Esophagus (tissue), 2 donors: ENCODE measurements at regions not wholly inside any gene's neighbourhood (a gene's known extent, or its start where the extent isn't known, plus 50 kb on each side); places are given as distances from the start of the nearest gene placed in this dataset.

ENCODE experiments used
- H3K27ac ChIP-seq, 2 donors: one replicate each; pipeline ENCODE4 v1.5.1; 2013; ENCODE audit warnings: low read depth in 2 of 2, mild to moderate bottlenecking in 2 of 2, inconsistent platforms in 1 of 2, low read length in 1 of 2, moderate library complexity in 1 of 2
- H3K27me3 ChIP-seq, 2 donors: one replicate each; pipeline ENCODE4 v1.6.1; 2013; ENCODE audit warnings: low read length in 2 of 2, control low read depth in 1 of 2, mild to moderate bottlenecking in 1 of 2; ENCODE audit not compliant: insufficient read depth in 2 of 2, control insufficient read depth in 1 of 2
- H3K36me3 ChIP-seq, 2 donors: one replicate each; pipeline ENCODE4 v1.6.1; 2013; ENCODE audit warnings: low read length in 1 of 2; ENCODE audit not compliant: control insufficient read depth in 2 of 2, insufficient read depth in 2 of 2
- H3K4me1 ChIP-seq, 2 donors: one replicate each; pipeline ENCODE4 v1.6.1; 2013; ENCODE audit warnings: low read length in 1 of 2; ENCODE audit not compliant: control insufficient read depth in 2 of 2, insufficient read depth in 2 of 2
- H3K4me3 ChIP-seq, 2 donors: one replicate each; pipeline ENCODE4 v1.5.1; 2013; ENCODE audit warnings: low read length in 2 of 2, mild to moderate bottlenecking in 2 of 2, low read depth in 1 of 2, moderate library complexity in 1 of 2
- H3K9me3 ChIP-seq, 2 donors: one replicate each; pipeline ENCODE4 v1.6.1; 2013; ENCODE audit warnings: mild to moderate bottlenecking in 2 of 2, low read depth in 1 of 2, low read length in 1 of 2, moderate library complexity in 1 of 2; ENCODE audit not compliant: control insufficient read depth in 2 of 2, insufficient read depth in 1 of 2
- WGBS, 2 donors: extraction: QIAGEN DNeasy Blood & Tissue Kit; methylation state at CpG; one replicate each; pipeline ENCODE4 v1.1.7; 2013; 5-methylcytosine and 5-hydroxymethylcytosine counted together
- donor health status: healthy with polysubstance abuse.
- donor health status: Bipolar disorder and iron deficiency.

- Histone ChIP-seq H3K27ac (no peak overlapping the region), H3K4me3 (no peak overlapping the region), H3K36me3 (no peaks in the 10 kb centered on the region), H3K4me1 (peaks cover 0 to 4% of the 10 kb centered on the region in 2 donors), H3K9me3 (no peaks in the 10 kb centered on the region), H3K27me3 (no peaks in the 10 kb centered on the region)
- 80 to 90% methylated on average over 5 of the region's 5 CpGs for WGBS, 2 donors
Measured at GRCh38 chr22:44403166-44403565, 90.4 kb upstream of the SHISAL1 start.

GRCh38 chr22:44402196-44403111 lies 89.7 kb upstream of the SHISAL1 start:
- WGBS, 2 donors = 92 to 94% methylated on average over 10 of the region's 10 CpGs
- no peaks in the 10 kb centered on the region for H3K27me3 ChIP-seq
- no peaks in the 10 kb centered on the region for H3K9me3 ChIP-seq
- H3K4me1 ChIP-seq = peaks cover 0 to 4% of the 10 kb centered on the region in 2 donors
- no peaks in the 10 kb centered on the region for H3K36me3 ChIP-seq
- no peak overlapping the region for H3K27ac ChIP-seq
- no peak overlapping the region for H3K4me3 ChIP-seq

- 69 to 86% methylated on average over 9 of the region's 9 CpGs for WGBS, 2 donors
- no peaks in the 10 kb centered on the region for H3K9me3 ChIP-seq
- H3K4me3 ChIP-seq = no peak overlapping the region
- no peaks in the 10 kb centered on the region for H3K27me3 ChIP-seq
- H3K4me1 ChIP-seq = no peaks in the 10 kb centered on the region
- no peaks in the 10 kb centered on the region for H3K36me3 ChIP-seq
- no peak overlapping the region for H3K27ac ChIP-seq
Measured at GRCh38 chr22:44401783-44402110, 89.0 kb upstream of the SHISAL1 start.

GRCh38 chr22:44400763-44401060 lies 88.0 kb upstream of the SHISAL1 start:
- Histone ChIP-seq H3K27me3 (no peaks in the 10 kb centered on the region), H3K4me1 (no peaks in the 10 kb centered on the region), H3K27ac (no peak overlapping the region), H3K36me3 (no peaks in the 10 kb centered on the region), H3K9me3 (no peaks in the 10 kb centered on the region), H3K4me3 (no peak overlapping the region)
- 80 to 83% methylated on average over 3 of the region's 3 CpGs for WGBS, 2 donors

GRCh38 chr22:44399906-44400762 lies 87.4 kb upstream of the SHISAL1 start:
- no peak overlapping the region for H3K27ac ChIP-seq
- no peak overlapping the region for H3K4me3 ChIP-seq
- peaks cover under 1 to 2% of the 10 kb centered on the region in 2 donors for H3K4me1 ChIP-seq
- no peaks in the 10 kb centered on the region for H3K27me3 ChIP-seq
- no peaks in the 10 kb centered on the region for H3K9me3 ChIP-seq
- 65% methylated on average over 15 of the region's 15 CpGs for WGBS, 2 donors
- no peaks in the 10 kb centered on the region for H3K36me3 ChIP-seq

GRCh38 chr22:44398856-44399837 lies 86.4 kb upstream of the SHISAL1 start:
- no peaks in the 10 kb centered on the region for H3K27me3 ChIP-seq
- WGBS, 2 donors = 70 to 84% methylated on average over 19 of the region's 19 CpGs
- peaks cover 2 to 5% of the 10 kb centered on the region in 2 donors for H3K4me1 ChIP-seq
- no peaks in the 10 kb centered on the region for H3K9me3 ChIP-seq
- H3K36me3 ChIP-seq = no peaks in the 10 kb centered on the region
- no peak overlapping the region for H3K27ac ChIP-seq
- H3K4me3 ChIP-seq = no peak overlapping the region

- Histone ChIP-seq H3K27me3 (peaks cover 0 to 5% of the 10 kb centered on the region in 2 donors), H3K4me3 (no peak overlapping the region), H3K4me1 (peaks cover 2 to 5% of the 10 kb centered on the region in 2 donors), H3K27ac (no peak overlapping the region), H3K36me3 (no peaks in the 10 kb centered on the region), H3K9me3 (no peaks in the 10 kb centered on the region)
- WGBS, 2 donors = 84 to 88% methylated on average over 16 of the region's 16 CpGs
Measured at GRCh38 chr22:44396727-44397722, 84.3 kb upstream of the SHISAL1 start.

GRCh38 chr22:44396021-44396726 lies 83.4 kb upstream of the SHISAL1 start:
- Histone ChIP-seq H3K27me3 (peaks cover 0 to 5% of the 10 kb centered on the region in 2 donors), H3K9me3 (no peaks in the 10 kb centered on the region), H3K4me3 (no peak overlapping the region), H3K4me1 (peaks cover 2 to 5% of the 10 kb centered on the region in 2 donors), H3K27ac (no peak overlapping the region), H3K36me3 (no peaks in the 10 kb centered on the region)
- WGBS, 2 donors = 80 to 88% methylated on average over 12 of the region's 12 CpGs
